ENCODE measurements at regions not wholly inside any gene's neighbourhood (a gene's known extent, or its start where the extent isn't known, plus 50 kb on each side); places are given as distances from the start of the nearest gene placed in this dataset.
A peak's percentile ranks its signal among the peaks of the same experiment; 100 is the strongest.

DNA sequence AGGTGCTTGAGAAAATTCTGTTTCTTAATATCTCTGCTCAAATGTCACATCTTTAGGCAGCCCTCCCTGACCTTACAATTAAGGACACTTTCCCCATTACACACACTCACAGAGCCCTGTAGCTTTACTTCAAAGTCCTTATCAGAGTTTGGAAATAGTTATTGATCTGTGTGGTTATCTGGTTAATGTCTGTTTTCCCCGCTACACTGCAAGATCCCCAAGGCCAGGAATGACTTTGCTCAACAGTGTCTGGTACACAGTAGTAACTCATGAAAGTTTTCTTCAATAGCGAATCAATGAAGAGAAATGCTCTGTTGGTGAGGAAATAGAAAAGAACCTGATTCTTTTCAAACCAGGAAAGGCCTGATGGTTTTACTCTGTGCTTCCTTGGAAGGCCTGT lies 554.4 kb downstream of the REEP3 start (continued):
- TF ChIP-seq ZNF605 (CRISPR knock-in tag; IDR thresholded peaks at IDR 0.05) (no peak), ZBTB20 (CRISPR knock-in tag; IDR thresholded peaks at IDR 0.05; ENCODE audit: borderline replicate concordance, low read depth) (no peak), ZNF512B (CRISPR knock-in tag; IDR thresholded peaks at IDR 0.05; ENCODE audit: borderline replicate concordance) (no peak), CEBPG (CRISPR knock-in tag; IDR thresholded peaks at IDR 0.05) (peak; percentile 77), ZNF205 (CRISPR knock-in tag; IDR thresholded peaks at IDR 0.05) (no peak), CBFB (CRISPR knock-in tag; IDR thresholded peaks at IDR 0.05) (0 out of 2 replicates have a peak, but pooled peaks have one; percentile 36), ZNF644 (CRISPR knock-in tag; IDR thresholded peaks at IDR 0.05; ENCODE audit: low read depth) (0 out of 2 replicates have a peak, but pooled peaks have one; percentile 11), SNAPC2 (CRISPR knock-in tag; IDR thresholded peaks at IDR 0.05) (no peak), ZNF142 (CRISPR knock-in tag; IDR thresholded peaks at IDR 0.05) (no peak), TCF7 (IDR thresholded peaks at IDR 0.05; ENCODE audit: low read depth) (peak; percentile 89), ZKSCAN5 (CRISPR knock-in tag; IDR thresholded peaks at IDR 0.05) (no peak), ZC3H13 (CRISPR knock-in tag; IDR thresholded peaks at IDR 0.05) (no peak)
- TF ChIP-seq, protein P1, sequence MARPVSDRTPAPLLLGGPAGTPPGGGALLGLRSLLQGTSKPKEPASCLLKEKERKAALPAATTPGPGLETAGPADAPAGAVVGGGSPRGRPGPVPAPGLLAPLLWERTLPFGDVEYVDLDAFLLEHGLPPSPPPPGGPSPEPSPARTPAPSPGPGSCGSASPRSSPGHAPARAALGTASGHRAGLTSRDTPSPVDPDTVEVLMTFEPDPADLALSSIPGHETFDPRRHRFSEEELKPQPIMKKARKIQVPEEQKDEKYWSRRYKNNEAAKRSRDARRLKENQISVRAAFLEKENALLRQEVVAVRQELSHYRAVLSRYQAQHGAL (CRISPR knock-in tag; IDR thresholded peaks at IDR 0.05; ENCODE audit: not compliant biosample characterization), result no peak
- TF ChIP-seq, protein P2, sequence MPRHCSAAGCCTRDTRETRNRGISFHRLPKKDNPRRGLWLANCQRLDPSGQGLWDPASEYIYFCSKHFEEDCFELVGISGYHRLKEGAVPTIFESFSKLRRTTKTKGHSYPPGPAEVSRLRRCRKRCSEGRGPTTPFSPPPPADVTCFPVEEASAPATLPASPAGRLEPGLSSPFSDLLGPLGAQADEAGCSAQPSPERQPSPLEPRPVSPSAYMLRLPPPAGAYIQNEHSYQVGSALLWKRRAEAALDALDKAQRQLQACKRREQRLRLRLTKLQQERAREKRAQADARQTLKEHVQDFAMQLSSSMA (CRISPR knock-in tag; IDR thresholded peaks at IDR 0.05), result no peak
- TF ChIP-seq, protein P3, sequence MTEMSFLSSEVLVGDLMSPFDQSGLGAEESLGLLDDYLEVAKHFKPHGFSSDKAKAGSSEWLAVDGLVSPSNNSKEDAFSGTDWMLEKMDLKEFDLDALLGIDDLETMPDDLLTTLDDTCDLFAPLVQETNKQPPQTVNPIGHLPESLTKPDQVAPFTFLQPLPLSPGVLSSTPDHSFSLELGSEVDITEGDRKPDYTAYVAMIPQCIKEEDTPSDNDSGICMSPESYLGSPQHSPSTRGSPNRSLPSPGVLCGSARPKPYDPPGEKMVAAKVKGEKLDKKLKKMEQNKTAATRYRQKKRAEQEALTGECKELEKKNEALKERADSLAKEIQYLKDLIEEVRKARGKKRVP (CRISPR knock-in tag; IDR thresholded peaks at IDR 0.05), result peak in 1 of 2 experiments; percentile 34; a peak in 1 of 4 replicates
- TF ChIP-seq, protein P4, sequence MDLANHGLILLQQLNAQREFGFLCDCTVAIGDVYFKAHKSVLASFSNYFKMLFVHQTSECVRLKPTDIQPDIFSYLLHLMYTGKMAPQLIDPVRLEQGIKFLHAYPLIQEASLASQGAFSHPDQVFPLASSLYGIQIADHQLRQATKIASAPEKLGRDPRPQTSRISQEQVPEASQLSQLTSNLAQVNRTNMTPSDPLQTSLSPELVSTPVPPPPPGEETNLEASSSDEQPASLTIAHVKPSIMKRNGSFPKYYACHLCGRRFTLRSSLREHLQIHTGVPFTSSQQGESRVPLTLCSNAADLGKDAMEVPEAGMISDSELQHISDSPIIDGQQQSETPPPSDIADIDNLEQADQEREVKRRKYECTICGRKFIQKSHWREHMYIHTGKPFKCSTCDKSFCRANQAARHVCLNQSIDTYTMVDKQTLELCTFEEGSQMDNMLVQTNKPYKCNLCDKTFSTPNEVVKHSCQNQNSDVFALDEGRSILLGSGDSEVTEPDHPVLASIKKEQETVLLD (CRISPR knock-in tag; IDR thresholded peaks at IDR 0.05; ENCODE audit: low read depth), result no peak

Measured in HepG2 (cell line).